ENCODE measurements at regions not wholly inside any gene's neighbourhood (a gene's known extent, or its start where the extent isn't known, plus 50 kb on each side); places are given as distances from the start of the nearest gene placed in this dataset.
"Not testable (repeated sequence)": the region's sequence is repeated elsewhere in the genome, so short reads cannot be mapped to it uniquely, and the experiment has no call there.

DNA sequence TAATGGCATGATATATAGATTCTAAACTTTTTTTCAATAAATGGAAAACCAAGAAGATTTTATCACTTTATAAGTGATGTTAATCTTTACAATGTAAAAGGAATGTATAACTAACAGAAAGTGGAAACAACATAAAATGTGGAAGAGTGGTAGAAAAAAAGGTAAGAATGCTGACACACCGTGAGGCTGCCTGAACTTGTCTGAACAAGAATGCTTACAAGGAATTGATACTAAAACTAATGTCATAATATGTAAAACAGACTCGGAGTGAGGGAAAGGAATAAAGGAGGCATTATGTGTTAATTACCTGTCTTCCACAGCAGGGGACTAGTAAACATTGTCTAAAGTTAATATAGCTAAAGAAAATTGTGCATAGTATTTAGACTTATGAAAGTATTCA is 958.8 kb upstream of the TMEFF2 start:
- dilution Hi-C loops (cut with MboI; ENCODE audit: extremely low pct_ligation_motif_present, low sequenced_read_pairs) (no loop called here), intact Hi-C loops (cut with micrococcal nuclease) (no loop called here)
- Histone ChIP-seq H3K27ac (ENCODE audit: insufficient read depth, low read depth, low read length) (no peak overlapping the region), H3K79me2 (ENCODE audit: control insufficient read depth, insufficient read depth, low read length) (no peaks in the 10 kb centered on the region), H3K9me1 (replicated peaks; ENCODE audit: control insufficient read depth, extremely low read depth, insufficient read depth, low read length) (no peaks in the 10 kb centered on the region), H3K27me3 (ENCODE audit: control insufficient read depth in 2 of 2, insufficient read depth in 2 of 2, low read length in 2 of 2) (no peaks in the 10 kb centered on the region), H3K4me3 (replicated peaks in 1 of 3; ENCODE audit: insufficient read depth in 1 of 3, low read depth in 1 of 3, low read length in 3 of 3) (no peak overlapping the region), H3K9ac (replicated peaks; ENCODE audit: extremely low read depth, insufficient read depth, low read length) (no peak overlapping the region), H2AFZ (ENCODE audit: low read depth, low read length) (no peak overlapping the region), H3K4me1 (ENCODE audit: control insufficient read depth, extremely low read depth, insufficient read depth, low read length) (no peaks in the 10 kb centered on the region), H4K20me1 (replicated peaks; ENCODE audit: control insufficient read depth, extremely low read depth, insufficient read depth, low read length) (no peaks in the 10 kb centered on the region), H3K9me3 (replicated peaks; ENCODE audit: control insufficient read depth, insufficient read depth, low read length) (no peaks in the 10 kb centered on the region), H3K4me2 (ENCODE audit: insufficient read depth, low read length) (no peak overlapping the region), H3K36me3 (ENCODE audit: control insufficient read depth in 2 of 2, extremely low read depth in 1 of 2, insufficient read depth in 2 of 2, low read length in 2 of 2) (no peaks in the 10 kb centered on the region)
- CTCF ChIA-PET: no interaction called here
- no peak for DNase-seq (ENCODE audit: low read depth, low spot score)
- TF ChIP-seq, protein P1, sequence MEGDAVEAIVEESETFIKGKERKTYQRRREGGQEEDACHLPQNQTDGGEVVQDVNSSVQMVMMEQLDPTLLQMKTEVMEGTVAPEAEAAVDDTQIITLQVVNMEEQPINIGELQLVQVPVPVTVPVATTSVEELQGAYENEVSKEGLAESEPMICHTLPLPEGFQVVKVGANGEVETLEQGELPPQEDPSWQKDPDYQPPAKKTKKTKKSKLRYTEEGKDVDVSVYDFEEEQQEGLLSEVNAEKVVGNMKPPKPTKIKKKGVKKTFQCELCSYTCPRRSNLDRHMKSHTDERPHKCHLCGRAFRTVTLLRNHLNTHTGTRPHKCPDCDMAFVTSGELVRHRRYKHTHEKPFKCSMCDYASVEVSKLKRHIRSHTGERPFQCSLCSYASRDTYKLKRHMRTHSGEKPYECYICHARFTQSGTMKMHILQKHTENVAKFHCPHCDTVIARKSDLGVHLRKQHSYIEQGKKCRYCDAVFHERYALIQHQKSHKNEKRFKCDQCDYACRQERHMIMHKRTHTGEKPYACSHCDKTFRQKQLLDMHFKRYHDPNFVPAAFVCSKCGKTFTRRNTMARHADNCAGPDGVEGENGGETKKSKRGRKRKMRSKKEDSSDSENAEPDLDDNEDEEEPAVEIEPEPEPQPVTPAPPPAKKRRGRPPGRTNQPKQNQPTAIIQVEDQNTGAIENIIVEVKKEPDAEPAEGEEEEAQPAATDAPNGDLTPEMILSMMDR (IDR thresholded peaks at IDR 0.05; ENCODE audit: extremely low read depth in 1 of 2, insufficient read depth in 1 of 2, low read depth in 1 of 2, low read length in 2 of 2): no peak
- TF ChIP-seq EZH2 (IDR thresholded peaks at IDR 0.05; ENCODE audit: borderline replicate concordance, low read depth, low read length, severe bottlenecking): no peak
- no peak for TF ChIP-seq MYC (IDR thresholded peaks at IDR 0.05; ENCODE audit: low read depth, low read length)
- TF ChIP-seq, protein P2, sequence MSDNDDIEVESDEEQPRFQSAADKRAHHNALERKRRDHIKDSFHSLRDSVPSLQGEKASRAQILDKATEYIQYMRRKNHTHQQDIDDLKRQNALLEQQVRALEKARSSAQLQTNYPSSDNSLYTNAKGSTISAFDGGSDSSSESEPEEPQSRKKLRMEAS (IDR thresholded peaks at IDR 0.05; ENCODE audit: insufficient read depth, insufficient read length): no peak
- no peak for TF ChIP-seq POLR2A (IDR thresholded peaks at IDR 0.05; ENCODE audit: low read depth, low read length)
- no peak for TF ChIP-seq JUN (IDR thresholded peaks at IDR 0.05; ENCODE audit: borderline replicate concordance, insufficient read depth, insufficient read length, low read depth)
- no peak for TF ChIP-seq GATA2 (IDR thresholded peaks at IDR 0.05; ENCODE audit: insufficient read depth, insufficient read length, low read depth, low read length)
- TF ChIP-seq POLR2AphosphoS5 (IDR thresholded peaks at IDR 0.05; ENCODE audit: insufficient read depth, low read depth, low read length): no peak
- TF ChIP-seq FOS (IDR thresholded peaks at IDR 0.05; ENCODE audit: borderline replicate concordance, insufficient read depth, low read length): no peak
- no peak for FAIRE-seq
- BruUV-seq (replicated peaks): no TSS peak
- POLR2A ChIA-PET: no interaction called here

DNA sequence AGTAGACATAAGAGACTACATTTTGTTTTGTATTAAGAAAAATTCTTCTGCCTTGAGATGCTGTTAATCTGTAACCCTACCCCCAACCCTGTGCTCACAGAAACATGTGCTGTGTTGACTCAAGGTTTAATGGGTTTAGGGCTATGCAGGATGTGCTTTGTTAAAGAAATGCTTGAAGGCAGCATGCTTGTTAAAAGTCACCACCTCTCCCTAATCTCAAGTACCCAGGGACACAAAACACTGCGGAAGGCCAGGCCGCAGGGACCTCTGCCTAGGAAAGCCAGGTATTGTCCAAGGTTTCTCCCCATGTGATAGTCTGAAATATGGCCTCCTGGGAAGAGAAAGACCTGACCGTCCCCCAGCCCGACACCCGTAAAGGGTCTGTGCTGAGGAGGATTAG is 947.7 kb upstream of the TMEFF2 start:
- DNase-seq (ENCODE audit: low read depth, low spot score); H2AFZ ChIP-seq (ENCODE audit: low read depth, low read length); H3K4me2 ChIP-seq (ENCODE audit: insufficient read depth, low read length); H3K4me3 ChIP-seq (replicated peaks in 1 of 3; ENCODE audit: insufficient read depth in 1 of 3, low read depth in 1 of 3, low read length in 3 of 3); H3K27ac ChIP-seq (ENCODE audit: insufficient read depth, low read depth, low read length); H3K9me1 ChIP-seq (replicated peaks; ENCODE audit: control insufficient read depth, extremely low read depth, insufficient read depth, low read length); H3K27me3 ChIP-seq (ENCODE audit: control insufficient read depth in 2 of 2, insufficient read depth in 2 of 2, low read length in 2 of 2); FAIRE-seq; BruUV-seq (replicated peaks); H3K9me3 ChIP-seq (replicated peaks; ENCODE audit: control insufficient read depth, insufficient read depth, low read length); H3K9ac ChIP-seq (replicated peaks; ENCODE audit: extremely low read depth, insufficient read depth, low read length); H4K20me1 ChIP-seq (replicated peaks; ENCODE audit: control insufficient read depth, extremely low read depth, insufficient read depth, low read length); H3K4me1 ChIP-seq (ENCODE audit: control insufficient read depth, extremely low read depth, insufficient read depth, low read length); dilution Hi-C loops (cut with MboI; ENCODE audit: extremely low pct_ligation_motif_present, low sequenced_read_pairs); CTCF ChIA-PET; intact Hi-C loops (cut with micrococcal nuclease); POLR2A ChIA-PET; H3K36me3 ChIP-seq (ENCODE audit: control insufficient read depth in 2 of 2, extremely low read depth in 1 of 2, insufficient read depth in 2 of 2, low read length in 2 of 2); H3K79me2 ChIP-seq (ENCODE audit: control insufficient read depth, insufficient read depth, low read length): not testable (repeated sequence)

Data from endothelial cell of umbilical vein (primary cell).